Epithelial cell of esophagus (primary cell): ENCODE measurements at regions not wholly inside any gene's neighbourhood (a gene's known extent, or its start where the extent isn't known, plus 50 kb on each side); places are given as distances from the start of the nearest gene placed in this dataset.
"Not testable (repeated sequence)": the region's sequence is repeated elsewhere in the genome, so short reads cannot be mapped to it uniquely, and the experiment has no call there.

ENCODE experiments used
- DNase-seq: peaks from one replicate; pipeline ENCODE4 v3.0.0; 2010; ENCODE audit warnings: low read depth
- H3K4me3 ChIP-seq: 2 replicates; pipeline ENCODE4 v1.5.1; 2011; ENCODE audit warnings: mild to moderate bottlenecking, low read length, control low read depth
- TF ChIP-seq, protein P1 (sequence below): IDR thresholded peaks from 2 replicates; pipeline ENCODE4 v1.5.1; 2011; ENCODE audit warnings: low read depth, mild to moderate bottlenecking, low read length, control low read depth, inconsistent platforms; ENCODE audit not compliant: insufficient read depth; ENCODE audit errors: missing control alignments

DNA sequence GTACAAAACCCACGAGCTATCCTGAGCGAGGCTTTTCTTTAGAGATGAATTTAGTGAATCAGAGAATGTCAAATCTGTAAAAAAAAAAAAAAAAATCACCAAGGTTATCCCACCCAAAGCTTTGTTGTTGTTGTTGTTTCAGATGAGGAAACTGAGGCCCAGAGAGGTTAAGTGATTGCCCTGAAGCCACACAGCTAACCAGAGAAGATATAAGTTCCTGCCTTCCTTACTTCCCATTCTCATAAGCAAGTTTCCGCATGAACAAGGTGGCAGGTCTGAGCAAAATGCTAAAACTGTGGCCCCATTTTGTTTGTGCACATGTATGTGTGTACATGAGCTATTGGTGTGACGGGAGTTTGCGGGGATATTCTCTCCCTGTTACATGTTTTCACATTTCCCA lies 352.1 kb upstream of the ZFHX3 start:
- TF ChIP-seq, protein P1, sequence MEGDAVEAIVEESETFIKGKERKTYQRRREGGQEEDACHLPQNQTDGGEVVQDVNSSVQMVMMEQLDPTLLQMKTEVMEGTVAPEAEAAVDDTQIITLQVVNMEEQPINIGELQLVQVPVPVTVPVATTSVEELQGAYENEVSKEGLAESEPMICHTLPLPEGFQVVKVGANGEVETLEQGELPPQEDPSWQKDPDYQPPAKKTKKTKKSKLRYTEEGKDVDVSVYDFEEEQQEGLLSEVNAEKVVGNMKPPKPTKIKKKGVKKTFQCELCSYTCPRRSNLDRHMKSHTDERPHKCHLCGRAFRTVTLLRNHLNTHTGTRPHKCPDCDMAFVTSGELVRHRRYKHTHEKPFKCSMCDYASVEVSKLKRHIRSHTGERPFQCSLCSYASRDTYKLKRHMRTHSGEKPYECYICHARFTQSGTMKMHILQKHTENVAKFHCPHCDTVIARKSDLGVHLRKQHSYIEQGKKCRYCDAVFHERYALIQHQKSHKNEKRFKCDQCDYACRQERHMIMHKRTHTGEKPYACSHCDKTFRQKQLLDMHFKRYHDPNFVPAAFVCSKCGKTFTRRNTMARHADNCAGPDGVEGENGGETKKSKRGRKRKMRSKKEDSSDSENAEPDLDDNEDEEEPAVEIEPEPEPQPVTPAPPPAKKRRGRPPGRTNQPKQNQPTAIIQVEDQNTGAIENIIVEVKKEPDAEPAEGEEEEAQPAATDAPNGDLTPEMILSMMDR, result no peak
- H3K4me3 ChIP-seq, result no peak overlapping the region
- no peak for DNase-seq

GRCh38 chr16:73399486-73399885 lies 351.6 kb upstream of the ZFHX3 start:
- TF ChIP-seq, protein P1, result no peak
- no peak for DNase-seq
- no peak overlapping the region for H3K4me3 ChIP-seq

DNA sequence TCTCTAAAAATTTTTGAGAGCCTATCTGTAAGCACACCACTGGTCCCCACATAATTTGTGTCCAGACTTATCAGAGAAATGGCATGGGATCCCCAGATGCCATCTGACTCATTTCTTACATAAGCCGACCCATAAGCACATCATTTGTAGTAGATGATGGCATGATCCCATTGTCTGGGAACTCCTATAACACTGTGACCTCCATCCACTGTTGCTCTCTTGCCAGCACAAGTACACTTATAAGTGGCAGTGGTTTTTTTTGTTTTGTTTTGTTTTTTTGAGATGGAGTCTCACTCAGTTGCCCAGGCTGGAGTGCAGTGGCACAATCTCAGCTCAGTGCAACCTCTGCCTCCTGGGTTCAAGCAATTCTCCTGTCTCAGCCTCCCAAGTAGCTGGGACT lies 350.7 kb upstream of the ZFHX3 start:
- not testable (repeated sequence) for DNase-seq, H3K4me3 ChIP-seq

DNA sequence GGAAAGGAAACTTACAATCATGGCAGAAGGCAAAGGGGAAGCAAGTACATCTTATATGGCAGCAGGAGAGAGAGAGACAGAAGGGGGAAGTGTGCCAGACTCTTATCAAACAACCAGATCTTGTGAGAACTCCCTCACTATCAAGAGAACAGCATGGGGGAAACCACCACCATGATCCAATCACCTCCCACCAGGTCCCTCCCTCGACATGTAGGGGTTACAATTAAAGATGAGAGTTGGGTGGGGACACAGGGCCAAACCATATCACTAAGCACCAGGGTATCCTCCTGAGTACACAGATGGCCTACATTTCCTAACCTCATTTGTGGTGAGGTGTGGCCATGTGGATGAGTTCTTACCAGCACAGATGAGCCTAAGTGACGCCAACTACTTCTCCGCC lies 348.6 kb upstream of the ZFHX3 start:
- H3K4me3 ChIP-seq, result no peak overlapping the region
- TF ChIP-seq, protein P1, result no peak
- no peak for DNase-seq

- TF ChIP-seq, protein P1, result no peak
- no peak overlapping the region for H3K4me3 ChIP-seq
- DNase-seq, result no peak
These were observed 343.0 kb upstream of the ZFHX3 start for GRCh38 chr16:73390936-73391335.

- no peak for DNase-seq
- TF ChIP-seq, protein P1, result no peak
- H3K4me3 ChIP-seq, result no peak overlapping the region
These were observed 342.6 kb upstream of the ZFHX3 start for GRCh38 chr16:73390491-73390890.

- no peak for DNase-seq
- no peak overlapping the region for H3K4me3 ChIP-seq
- TF ChIP-seq, protein P1, result no peak
These were observed 341.2 kb upstream of the ZFHX3 start for GRCh38 chr16:73389085-73389484.

DNA sequence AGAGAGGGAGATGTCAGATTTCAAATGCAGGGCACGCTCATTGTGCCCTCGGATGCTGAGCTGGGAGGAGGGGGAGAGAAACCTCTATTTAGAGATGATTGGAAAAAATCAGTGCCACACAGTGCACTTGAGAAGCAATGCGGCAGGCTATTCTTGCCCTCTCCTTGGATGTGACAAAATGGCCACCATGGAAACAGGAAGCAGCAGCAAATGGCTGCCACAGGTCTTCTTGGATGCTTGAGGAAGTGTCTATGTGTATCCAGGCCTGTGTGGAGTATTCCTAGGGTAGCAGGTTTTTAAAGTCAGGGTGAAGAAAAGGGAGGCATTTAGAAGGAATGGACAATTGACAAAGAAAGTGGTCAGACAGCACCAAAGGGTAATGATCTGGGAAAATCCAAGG lies 340.1 kb upstream of the ZFHX3 start:
- DNase-seq, result no peak
- TF ChIP-seq, protein P1, result no peak
- H3K4me3 ChIP-seq, result no peak overlapping the region
